Small intestine (tissue), 7 donors: ENCODE measurements at regions not wholly inside any gene's neighbourhood (a gene's known extent, or its start where the extent isn't known, plus 50 kb on each side); places are given as distances from the start of the nearest gene placed in this dataset.

ENCODE experiments used
- DNase-seq, 2 donors: peaks; one replicate each; pipeline versions ENCODE4 v3.0.0 to v3.0.0-alpha.2; 2013
- FAIRE-seq: peaks from 2 replicates; lab custom pipeline; 2012; peaks lifted over from hg19 to GRCh38; lab: Jason Lieb, UNC
- H3K27ac ChIP-seq, 3 donors: one replicate each; pipeline ENCODE4 v1.5.1; 2013; ENCODE audit warnings: low read length in 2 of 3, mild to moderate bottlenecking in 2 of 3, control low read depth in 1 of 3, inconsistent platforms in 1 of 3, low read depth in 1 of 3, moderate library complexity in 1 of 3
- H3K27me3 ChIP-seq, 3 donors: one replicate each; pipeline ENCODE4 v1.6.1; 2013; ENCODE audit warnings: low read length in 3 of 3, inconsistent platforms in 1 of 3; ENCODE audit not compliant: control insufficient read depth in 3 of 3, insufficient read depth in 3 of 3
- H3K36me3 ChIP-seq, 3 donors: one replicate each; pipeline ENCODE4 v1.6.1; 2013; ENCODE audit warnings: low read length in 3 of 3, inconsistent platforms in 1 of 3, low read depth in 1 of 3, mild to moderate bottlenecking in 1 of 3, moderate library complexity in 1 of 3; ENCODE audit not compliant: control insufficient read depth in 3 of 3, insufficient read depth in 2 of 3
- H3K4me1 ChIP-seq, 3 donors: one replicate each; pipeline ENCODE4 v1.6.1; 2013; ENCODE audit warnings: low read length in 2 of 3, inconsistent platforms in 1 of 3, low read depth in 1 of 3, mild to moderate bottlenecking in 1 of 3, moderate library complexity in 1 of 3; ENCODE audit not compliant: control insufficient read depth in 3 of 3, insufficient read depth in 2 of 3
- H3K4me3 ChIP-seq, 3 donors: one replicate each; pipeline ENCODE4 v1.5.1; 2013; ENCODE audit warnings: low read length in 3 of 3, control low read depth in 1 of 3, inconsistent platforms in 1 of 3, low read depth in 1 of 3, mild to moderate bottlenecking in 1 of 3, moderate library complexity in 1 of 3
- H3K9me3 ChIP-seq, 2 donors: one replicate each; pipeline ENCODE4 v1.6.1; 2013; ENCODE audit warnings: low read depth in 1 of 2, low read length in 1 of 2; ENCODE audit not compliant: control insufficient read depth in 2 of 2, insufficient read depth in 1 of 2
- WGBS, 3 donors: extraction: QIAGEN DNeasy Blood & Tissue Kit; methylation state at CpG; one replicate each; pipeline ENCODE4 v1.1.7; 2013; 5-methylcytosine and 5-hydroxymethylcytosine counted together
- donor health status: healthy with polysubstance abuse.
- donor health status: control.
- donor health status: control.
- donor health status: Bipolar disorder and iron deficiency.
- donor health status: healthy.

DNA sequence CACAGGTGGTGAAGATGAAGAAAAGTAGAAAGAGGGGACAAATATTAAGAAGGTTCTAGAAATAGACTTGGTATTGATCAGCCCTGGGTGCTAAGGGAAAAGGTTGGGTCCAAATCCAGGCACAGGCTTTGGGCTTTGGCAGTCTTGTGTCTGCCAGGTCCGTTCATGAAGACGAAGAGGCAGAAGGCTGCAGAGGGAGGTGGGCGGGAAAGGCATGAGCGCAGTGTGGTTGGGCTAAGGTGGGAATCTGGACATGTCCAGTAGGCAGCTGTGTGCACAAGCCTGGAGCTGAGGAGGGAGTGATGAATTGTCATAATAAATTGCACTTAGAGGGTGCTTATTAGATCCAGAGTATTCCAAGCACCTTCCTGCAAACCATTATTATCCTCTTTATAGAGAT, 105.7 kb upstream of the TEX51 start:
- H3K4me3 ChIP-seq = no peak overlapping the region
- no peak overlapping the region for H3K27ac ChIP-seq
- H3K36me3 ChIP-seq = no peaks in the 10 kb centered on the region
- WGBS, 3 donors = 87 to 93% (median 88%) methylated on average over 4 of the region's 4 CpGs
- DNase-seq = no peak
- H3K9me3 ChIP-seq = no peaks in the 10 kb centered on the region
- peaks cover 0 to 5% (median 2%) of the 10 kb centered on the region in 3 donors for H3K27me3 ChIP-seq
- no peaks in the 10 kb centered on the region for H3K4me1 ChIP-seq
- no peak for FAIRE-seq

DNA sequence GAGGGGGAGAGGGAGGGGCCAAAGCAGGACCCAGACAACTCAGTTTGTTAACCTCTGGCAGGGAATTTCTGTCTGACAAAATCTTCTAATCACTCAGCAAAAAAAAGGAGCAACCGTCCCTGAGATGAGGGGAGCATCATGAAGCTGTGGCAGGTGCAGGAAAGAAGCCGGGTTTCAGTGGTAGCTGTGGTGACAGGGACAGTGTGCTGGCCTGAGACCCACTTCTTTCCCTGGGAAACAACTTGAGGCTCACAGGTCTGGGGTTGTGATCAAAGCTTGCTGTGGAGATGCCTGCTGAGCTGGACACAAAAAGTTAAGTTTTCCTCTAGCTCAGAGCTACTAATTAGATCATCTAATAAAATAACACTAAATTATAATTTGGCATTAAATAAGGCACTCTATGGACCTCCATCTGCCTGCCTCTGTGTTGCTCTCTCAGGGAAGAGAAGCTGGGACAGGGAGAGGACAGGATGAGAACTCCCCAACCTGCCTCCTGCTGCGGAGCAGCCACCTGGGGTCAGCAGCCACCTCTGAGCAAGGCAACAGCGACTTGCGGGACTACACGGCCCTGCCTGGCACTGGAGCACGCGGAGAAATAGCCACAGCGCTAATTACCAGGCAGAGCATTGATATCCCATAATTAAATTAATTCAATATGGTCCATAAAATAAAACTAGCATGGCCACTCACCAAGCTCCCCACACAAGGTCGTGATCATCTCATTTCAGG, 104.6 kb upstream of the TEX51 start:
- WGBS, 3 donors = 40 to 55% (median 49%) methylated on average over 10 of the region's 10 CpGs
- Histone ChIP-seq H3K36me3 (no peaks in the 10 kb centered on the region), H3K4me3 (no peak overlapping the region), H3K4me1 (no peaks in the 10 kb centered on the region), H3K9me3 (no peaks in the 10 kb centered on the region), H3K27ac (no peak overlapping the region), H3K27me3 (peaks cover 0 to 5% (median 2%) of the 10 kb centered on the region in 3 donors)
- DNase-seq (no peak), FAIRE-seq (no peak)

GRCh38 chr2:126795656-126796055, 103.0 kb upstream of the TEX51 start:
- no peaks in the 10 kb centered on the region for H3K9me3 ChIP-seq
- H3K27ac ChIP-seq = no peak overlapping the region
- H3K4me1 ChIP-seq = no peaks in the 10 kb centered on the region
- WGBS, 3 donors = 79 to 85% (median 80%) methylated on average over 8 of the region's 8 CpGs
- H3K36me3 ChIP-seq = no peaks in the 10 kb centered on the region
- FAIRE-seq (no peak), DNase-seq (no peak)
- no peak overlapping the region for H3K4me3 ChIP-seq
- peaks cover 0 to 5% (median 2%) of the 10 kb centered on the region in 3 donors for H3K27me3 ChIP-seq

GRCh38 chr2:126796931-126797621, 101.6 kb upstream of the TEX51 start:
- Histone ChIP-seq H3K27me3 (peaks cover 0 to 5% (median 2%) of the 10 kb centered on the region in 3 donors), H3K27ac (no peak overlapping the region), H3K4me1 (no peaks in the 10 kb centered on the region), H3K4me3 (no peak overlapping the region), H3K9me3 (no peaks in the 10 kb centered on the region), H3K36me3 (no peaks in the 10 kb centered on the region)
- whole genome bisulfite sequencing, 3 donors = 88 to 91% (median 90%) methylated on average over 14 of the region's 14 CpGs
- no peak for DNase-seq
- FAIRE-seq = no peak

GRCh38 chr2:126797622-126798275, 100.9 kb upstream of the TEX51 start:
- Histone ChIP-seq H3K27me3 (peaks cover 0 to 5% (median 2%) of the 10 kb centered on the region in 3 donors), H3K27ac (no peak overlapping the region), H3K9me3 (no peaks in the 10 kb centered on the region), H3K4me3 (no peak overlapping the region), H3K36me3 (no peaks in the 10 kb centered on the region), H3K4me1 (no peaks in the 10 kb centered on the region)
- WGBS, 3 donors = 87 to 91% (median 87%) methylated on average over 12 to 13 of the region's 13 CpGs
- FAIRE-seq (no peak), DNase-seq (no peak)

GRCh38 chr2:126798276-126799140, 100.2 kb upstream of the TEX51 start:
- DNase-seq (no peak), FAIRE-seq (no peak)
- Histone ChIP-seq H3K27ac (no peak overlapping the region), H3K9me3 (no peaks in the 10 kb centered on the region), H3K36me3 (no peaks in the 10 kb centered on the region), H3K4me3 (no peak overlapping the region), H3K27me3 (peaks cover 0 to 5% (median 2%) of the 10 kb centered on the region in 3 donors), H3K4me1 (peaks cover 0 to 3% (median 0%) of the 10 kb centered on the region in 3 donors)
- WGBS, 3 donors = 69 to 80% (median 76%) methylated on average over 8 to 9 of the region's 9 CpGs

GRCh38 chr2:126799301-126799700, 99.4 kb upstream of the TEX51 start:
- DNase-seq (no peak), FAIRE-seq (no peak)
- Histone ChIP-seq H3K4me1 (peaks cover 0 to 3% (median 0%) of the 10 kb centered on the region in 3 donors), H3K9me3 (no peaks in the 10 kb centered on the region), H3K4me3 (no peak overlapping the region), H3K27me3 (peaks cover 0 to 5% (median 0%) of the 10 kb centered on the region in 3 donors), H3K36me3 (no peaks in the 10 kb centered on the region), H3K27ac (no peak overlapping the region)
- WGBS, 3 donors = 75 to 79% (median 79%) methylated on average over 2 of the region's 2 CpGs

GRCh38 chr2:126801473-126801872, 97.2 kb upstream of the TEX51 start:
- H3K9me3 ChIP-seq = no peaks in the 10 kb centered on the region
- no peak for DNase-seq
- FAIRE-seq = no peak
- 86 to 93% (median 92%) methylated on average over 6 of the region's 6 CpGs for WGBS, 3 donors
- H3K36me3 ChIP-seq = no peaks in the 10 kb centered on the region
- H3K27ac ChIP-seq = no peak overlapping the region
- peaks cover 0 to 3% (median 0%) of the 10 kb centered on the region in 3 donors for H3K4me1 ChIP-seq
- H3K4me3 ChIP-seq = no peak overlapping the region
- H3K27me3 ChIP-seq = no peaks in the 10 kb centered on the region
